SJCRH30 (cell line): ENCODE measurements at regions not wholly inside any gene's neighbourhood (a gene's known extent, or its start where the extent isn't known, plus 50 kb on each side); places are given as distances from the start of the nearest gene placed in this dataset.

Source experiments
- DNase-seq, 2 experiments: peaks; one replicate each; pipeline ENCODE4 v3.0.0-alpha.2; 2015 to 2020
- H3K27ac ChIP-seq: fragments of 250-450 bp; sonication (Bioruptor Pico); 2 replicates; pipeline ENCODE4 v1.5.1; 2020; ENCODE audit warnings: mild to moderate bottlenecking, moderate library complexity
- H3K27me3 ChIP-seq: fragments of 250-450 bp; sonication (Bioruptor Pico); 2 replicates; pipeline ENCODE4 v1.5.1; 2020; ENCODE audit warnings: mild to moderate bottlenecking, moderate library complexity
- H3K36me3 ChIP-seq: fragments of 250-450 bp; sonication (Bioruptor Pico); 2 replicates; pipeline ENCODE4 v1.5.1; 2020; ENCODE audit warnings: mild to moderate bottlenecking, moderate library complexity
- H3K4me1 ChIP-seq: fragments of 250-450 bp; sonication (Bioruptor Pico); 2 replicates; pipeline ENCODE4 v1.5.1; 2020; ENCODE audit warnings: mild to moderate bottlenecking, moderate library complexity
- H3K4me3 ChIP-seq: fragments of 250-450 bp; sonication (Bioruptor Pico); 2 replicates; pipeline ENCODE4 v1.5.1; 2020; ENCODE audit warnings: mild to moderate bottlenecking, moderate library complexity
- H3K9me3 ChIP-seq: fragments of 250-450 bp; sonication (Bioruptor Pico); replicated peaks from 2 replicates; pipeline ENCODE4 v1.5.1; 2020; ENCODE audit warnings: mild to moderate bottlenecking, moderate library complexity

GRCh38 chr6:97663252-97663651 is 380.2 kb upstream of the MMS22L start:
- Histone ChIP-seq H3K4me1 (no peaks in the 10 kb centered on the region), H3K27ac (no peak overlapping the region), H3K4me3 (no peak overlapping the region), H3K9me3 (no peaks in the 10 kb centered on the region), H3K27me3 (no peaks in the 10 kb centered on the region), H3K36me3 (no peaks in the 10 kb centered on the region)
- DNase-seq = no peak

- Histone ChIP-seq H3K4me3 (no peak overlapping the region), H3K4me1 (no peaks in the 10 kb centered on the region), H3K27ac (no peak overlapping the region), H3K36me3 (no peaks in the 10 kb centered on the region), H3K27me3 (no peaks in the 10 kb centered on the region), H3K9me3 (no peaks in the 10 kb centered on the region)
- no peak for DNase-seq
Measured at GRCh38 chr6:97665446-97665845, 382.4 kb upstream of the MMS22L start.

DNA sequence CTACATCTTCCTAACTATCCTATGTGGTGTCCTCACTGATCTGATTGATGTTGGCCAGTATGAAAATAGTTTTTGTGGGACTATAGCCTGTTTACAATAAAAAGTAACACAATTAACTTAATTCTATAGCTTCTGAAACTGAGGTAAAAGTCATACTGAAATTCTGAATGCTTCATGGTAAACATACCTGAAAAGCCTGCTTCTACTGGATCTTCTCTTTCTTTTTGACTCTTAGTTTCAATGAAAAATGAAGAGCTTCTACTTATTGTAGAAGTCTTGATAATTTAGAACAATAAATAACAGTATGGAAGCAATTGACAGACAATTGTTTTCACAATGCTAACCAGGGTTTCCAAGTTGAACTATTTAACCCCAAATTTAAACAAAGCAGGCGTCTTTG is 383.9 kb upstream of the MMS22L start:
- Histone ChIP-seq H3K27me3 (no peaks in the 10 kb centered on the region), H3K4me1 (no peaks in the 10 kb centered on the region), H3K36me3 (no peaks in the 10 kb centered on the region), H3K4me3 (no peak overlapping the region), H3K9me3 (no peaks in the 10 kb centered on the region), H3K27ac (no peak overlapping the region)
- no peak for DNase-seq

DNA sequence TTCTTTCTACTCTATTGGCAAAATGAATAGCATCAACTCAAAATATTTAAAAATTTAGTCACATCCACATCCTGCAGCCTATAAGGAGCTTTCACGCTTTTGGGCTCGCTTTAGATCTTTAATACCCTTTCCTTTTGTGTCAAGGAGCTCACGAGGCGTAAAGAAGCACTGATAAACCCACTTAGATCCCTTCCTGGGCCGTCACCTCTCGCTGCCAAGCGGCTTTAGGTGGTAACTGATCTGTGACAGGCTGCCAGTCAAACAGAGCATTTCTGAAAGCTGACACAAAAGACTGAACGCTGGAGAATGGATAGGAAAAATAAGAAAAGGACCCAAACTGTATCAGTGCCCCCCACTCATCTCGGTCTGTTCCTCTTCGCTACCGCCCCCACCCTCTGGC is 385.7 kb upstream of the MMS22L start:
- H3K4me3 ChIP-seq = no peak overlapping the region
- no peaks in the 10 kb centered on the region for H3K9me3 ChIP-seq
- no peaks in the 10 kb centered on the region for H3K4me1 ChIP-seq
- H3K27ac ChIP-seq = no peak overlapping the region
- no peak for DNase-seq
- no peaks in the 10 kb centered on the region for H3K36me3 ChIP-seq
- no peaks in the 10 kb centered on the region for H3K27me3 ChIP-seq

- H3K27ac ChIP-seq = no peak overlapping the region
- no peak overlapping the region for H3K4me3 ChIP-seq
- H3K36me3 ChIP-seq = no peaks in the 10 kb centered on the region
- no peaks in the 10 kb centered on the region for H3K9me3 ChIP-seq
- no peak for DNase-seq
- no peaks in the 10 kb centered on the region for H3K4me1 ChIP-seq
- H3K27me3 ChIP-seq = no peaks in the 10 kb centered on the region
Measured at GRCh38 chr6:97669191-97670031, 386.4 kb upstream of the MMS22L start.

DNA sequence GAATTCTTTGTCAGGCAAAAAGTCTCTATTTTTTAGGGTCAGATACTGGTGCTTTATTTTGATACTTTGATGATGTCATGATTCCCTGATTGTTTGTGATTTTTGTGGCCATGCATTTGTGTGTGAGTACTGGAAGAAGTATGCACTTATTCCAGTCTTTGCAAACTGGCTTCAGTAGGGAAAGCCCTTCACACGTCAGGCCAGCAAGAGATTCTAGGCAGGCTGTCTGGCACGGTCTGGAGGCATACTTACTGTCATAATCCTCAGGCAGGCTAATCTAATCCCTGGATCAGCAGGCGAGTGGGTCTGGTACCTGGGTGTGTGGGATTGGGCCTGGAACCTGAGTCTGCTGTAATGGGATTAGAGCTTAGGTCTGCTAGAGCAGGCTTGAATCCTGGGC is 391.8 kb upstream of the MMS22L start:
- Histone ChIP-seq H3K36me3 (no peaks in the 10 kb centered on the region), H3K4me3 (no peak overlapping the region), H3K27me3 (no peaks in the 10 kb centered on the region), H3K4me1 (no peaks in the 10 kb centered on the region), H3K9me3 (no peaks in the 10 kb centered on the region), H3K27ac (no peak overlapping the region)
- DNase-seq = no peak

GRCh38 chr6:97677626-97678025 is 394.6 kb upstream of the MMS22L start:
- no peak for DNase-seq
- H3K4me1 ChIP-seq = no peaks in the 10 kb centered on the region
- no peak overlapping the region for H3K27ac ChIP-seq
- H3K9me3 ChIP-seq = no peaks in the 10 kb centered on the region
- no peaks in the 10 kb centered on the region for H3K27me3 ChIP-seq
- no peaks in the 10 kb centered on the region for H3K36me3 ChIP-seq
- no peak overlapping the region for H3K4me3 ChIP-seq

DNA sequence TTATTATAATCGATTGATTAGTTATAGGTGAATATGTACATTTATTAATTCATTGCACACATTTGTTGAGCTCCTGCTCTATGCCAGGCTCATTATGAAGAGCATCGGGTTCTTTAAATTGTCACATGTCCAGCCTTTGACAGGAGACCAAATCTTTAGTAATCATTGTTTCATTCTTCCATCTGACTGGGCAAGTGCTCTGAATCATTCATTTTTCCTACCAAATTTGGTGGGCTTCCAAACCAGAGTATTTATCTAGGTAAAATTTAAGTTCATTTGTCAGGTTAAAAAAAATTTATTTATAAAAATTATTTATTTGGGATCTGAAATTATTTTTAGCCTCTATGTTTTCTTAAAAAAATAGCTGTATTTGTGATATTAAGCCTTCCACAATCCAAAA is 404.9 kb upstream of the MMS22L start:
- no peaks in the 10 kb centered on the region for H3K27me3 ChIP-seq
- H3K9me3 ChIP-seq = no peaks in the 10 kb centered on the region
- H3K36me3 ChIP-seq = no peaks in the 10 kb centered on the region
- H3K4me1 ChIP-seq = no peaks in the 10 kb centered on the region
- DNase-seq = no peak
- H3K27ac ChIP-seq = no peak overlapping the region
- H3K4me3 ChIP-seq = no peak overlapping the region

- Histone ChIP-seq H3K4me1 (no peaks in the 10 kb centered on the region), H3K27me3 (no peaks in the 10 kb centered on the region), H3K36me3 (no peaks in the 10 kb centered on the region), H3K27ac (no peak overlapping the region), H3K4me3 (no peak overlapping the region), H3K9me3 (no peaks in the 10 kb centered on the region)
- DNase-seq = peak; percentile 13 to 32
Measured at GRCh38 chr6:97689078-97689754, 406.2 kb upstream of the MMS22L start.

DNA sequence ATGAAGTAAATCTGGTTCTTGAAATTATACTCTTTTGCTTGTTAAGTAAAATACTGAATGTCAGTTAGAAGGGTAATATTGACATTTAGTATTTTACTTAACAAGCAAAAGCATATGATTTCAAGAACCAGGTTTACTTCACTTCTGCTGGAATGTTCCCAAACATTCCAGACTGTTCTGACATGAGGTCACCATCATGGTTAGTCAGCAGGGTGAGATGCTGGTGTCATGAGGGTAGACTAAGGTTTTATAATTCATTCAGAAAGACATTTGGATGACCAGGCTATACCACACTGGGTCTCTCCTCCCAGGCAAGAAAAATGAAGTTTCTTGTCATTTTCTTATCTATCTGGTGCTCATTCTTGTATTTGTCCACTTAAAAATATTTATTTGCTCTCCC is 414.4 kb upstream of the MMS22L start:
- no peaks in the 10 kb centered on the region for H3K4me1 ChIP-seq
- H3K4me3 ChIP-seq = no peak overlapping the region
- no peak for DNase-seq
- no peaks in the 10 kb centered on the region for H3K36me3 ChIP-seq
- no peaks in the 10 kb centered on the region for H3K27me3 ChIP-seq
- H3K9me3 ChIP-seq = no peaks in the 10 kb centered on the region
- no peak overlapping the region for H3K27ac ChIP-seq

DNA sequence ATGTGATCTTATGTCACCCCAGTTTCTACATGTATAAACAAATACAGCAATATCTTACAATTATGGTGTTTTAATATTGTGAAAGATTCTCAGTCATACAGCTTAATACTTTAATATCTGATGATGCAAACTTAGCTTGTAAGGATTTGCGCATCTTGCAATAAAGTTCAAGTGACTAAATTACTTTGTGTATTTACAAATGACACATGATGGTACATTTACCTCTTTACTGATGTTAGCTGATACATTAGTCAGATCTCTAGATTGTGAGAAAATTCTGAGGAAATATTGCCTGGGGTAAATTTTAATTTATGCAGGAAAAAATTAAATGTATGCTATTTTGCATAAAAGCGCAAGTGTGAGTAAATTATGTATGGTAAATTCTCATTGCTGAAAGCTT is 418.8 kb upstream of the MMS22L start:
- Histone ChIP-seq H3K27ac (no peak overlapping the region), H3K9me3 (no peaks in the 10 kb centered on the region), H3K27me3 (no peaks in the 10 kb centered on the region), H3K4me1 (no peaks in the 10 kb centered on the region), H3K4me3 (no peak overlapping the region), H3K36me3 (no peaks in the 10 kb centered on the region)
- DNase-seq = no peak

GRCh38 chr6:97702248-97702647 is 419.2 kb upstream of the MMS22L start:
- DNase-seq = no peak
- Histone ChIP-seq H3K27me3 (no peaks in the 10 kb centered on the region), H3K4me3 (no peak overlapping the region), H3K27ac (no peak overlapping the region), H3K36me3 (no peaks in the 10 kb centered on the region), H3K9me3 (no peaks in the 10 kb centered on the region), H3K4me1 (no peaks in the 10 kb centered on the region)

GRCh38 chr6:97703661-97704060 is 420.6 kb upstream of the MMS22L start:
- H3K27ac ChIP-seq = no peak overlapping the region
- no peaks in the 10 kb centered on the region for H3K9me3 ChIP-seq
- H3K4me3 ChIP-seq = no peak overlapping the region
- no peaks in the 10 kb centered on the region for H3K27me3 ChIP-seq
- no peaks in the 10 kb centered on the region for H3K4me1 ChIP-seq
- DNase-seq = no peak
- H3K36me3 ChIP-seq = no peaks in the 10 kb centered on the region

DNA sequence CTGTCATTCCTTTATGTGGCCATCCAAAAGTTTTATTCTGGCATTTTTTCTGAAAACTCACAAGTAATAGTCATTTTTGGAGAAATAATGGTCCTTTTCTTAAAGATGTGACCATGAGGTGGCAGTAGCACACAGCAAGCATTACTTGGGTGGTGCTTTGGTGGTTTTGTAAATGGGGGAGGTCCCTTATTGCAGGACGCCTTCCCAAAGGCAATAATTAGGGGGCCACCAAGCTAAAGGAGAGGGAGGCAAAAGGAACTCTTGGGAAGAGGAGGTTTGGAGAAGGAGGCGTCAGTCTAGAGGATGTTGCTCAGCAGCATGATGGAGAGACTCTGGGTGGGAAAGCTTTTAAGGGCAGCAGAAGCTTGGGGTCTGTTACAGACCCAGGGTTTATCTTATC is 422.6 kb upstream of the MMS22L start:
- peak in 1 of 2 experiments; percentile 19 for DNase-seq
- no peaks in the 10 kb centered on the region for H3K27me3 ChIP-seq
- H3K27ac ChIP-seq = no peak overlapping the region
- H3K36me3 ChIP-seq = no peaks in the 10 kb centered on the region
- H3K4me3 ChIP-seq = no peak overlapping the region
- H3K9me3 ChIP-seq = no peaks in the 10 kb centered on the region
- H3K4me1 ChIP-seq = no peaks in the 10 kb centered on the region

DNA sequence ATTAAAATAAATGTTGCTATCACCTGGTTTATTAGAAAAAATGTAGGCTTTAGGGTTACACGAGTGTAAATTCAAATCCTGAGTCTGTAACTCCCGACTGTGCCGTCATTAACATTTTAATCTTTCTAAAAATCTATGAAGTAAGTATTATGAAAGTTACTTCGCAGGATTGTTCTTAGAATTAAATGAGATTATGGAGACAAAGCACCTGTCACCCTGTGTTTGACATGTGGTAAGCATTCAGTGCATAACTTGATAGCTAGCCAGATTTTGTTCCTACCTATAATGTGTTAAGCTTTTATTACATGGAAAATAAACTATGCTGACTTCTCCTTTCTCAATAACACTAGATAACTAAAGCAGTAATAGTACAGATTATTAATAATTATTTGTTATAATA is 429.7 kb upstream of the MMS22L start:
- H3K27ac ChIP-seq = no peak overlapping the region
- H3K4me3 ChIP-seq = no peak overlapping the region

GRCh38 chr6:97714772-97715171 is 431.8 kb upstream of the MMS22L start:
- Histone ChIP-seq H3K36me3 (no peaks in the 10 kb centered on the region), H3K27ac (no peak overlapping the region), H3K4me1 (no peaks in the 10 kb centered on the region), H3K4me3 (no peak overlapping the region), H3K27me3 (no peaks in the 10 kb centered on the region; the same call in 1 of the 2 replicates), H3K9me3 (no peaks in the 10 kb centered on the region)
- DNase-seq = no peak

More for the DNA sequence above, 429.7 kb upstream of the MMS22L start:
- H3K36me3 ChIP-seq = no peaks in the 10 kb centered on the region
- no peaks in the 10 kb centered on the region; the same call in 1 of the 2 replicates for H3K27me3 ChIP-seq
- no peaks in the 10 kb centered on the region for H3K4me1 ChIP-seq
- H3K9me3 ChIP-seq = no peaks in the 10 kb centered on the region
- no peak for DNase-seq
